ENCODE measurements at regions not wholly inside any gene's neighbourhood (a gene's known extent, or its start where the extent isn't known, plus 50 kb on each side); places are given as distances from the start of the nearest gene placed in this dataset.
"Not testable (repeated sequence)": the region's sequence is repeated elsewhere in the genome, so short reads cannot be mapped to it uniquely, and the experiment has no call there.

DNA sequence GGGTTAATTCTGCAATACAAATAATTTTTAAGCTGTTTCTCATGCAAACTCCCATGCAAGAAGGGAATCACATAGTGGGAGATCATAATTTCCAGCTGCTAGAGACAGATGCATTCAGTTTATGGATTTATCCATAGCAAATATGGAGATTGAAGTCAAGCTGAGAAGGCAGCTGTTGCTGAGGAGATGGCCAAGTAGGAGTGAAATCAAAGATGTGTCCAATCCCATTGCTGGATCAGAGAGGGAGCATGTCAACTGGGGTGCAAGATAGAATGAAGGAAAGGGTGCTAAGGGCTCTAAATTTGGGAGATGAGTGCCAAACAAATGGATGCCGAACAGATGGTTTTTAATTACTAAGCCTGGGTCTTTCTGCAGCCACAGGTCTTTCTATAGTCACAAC is 504.5 kb downstream of the NFIB start:
- DNase-seq = no peak

DNA sequence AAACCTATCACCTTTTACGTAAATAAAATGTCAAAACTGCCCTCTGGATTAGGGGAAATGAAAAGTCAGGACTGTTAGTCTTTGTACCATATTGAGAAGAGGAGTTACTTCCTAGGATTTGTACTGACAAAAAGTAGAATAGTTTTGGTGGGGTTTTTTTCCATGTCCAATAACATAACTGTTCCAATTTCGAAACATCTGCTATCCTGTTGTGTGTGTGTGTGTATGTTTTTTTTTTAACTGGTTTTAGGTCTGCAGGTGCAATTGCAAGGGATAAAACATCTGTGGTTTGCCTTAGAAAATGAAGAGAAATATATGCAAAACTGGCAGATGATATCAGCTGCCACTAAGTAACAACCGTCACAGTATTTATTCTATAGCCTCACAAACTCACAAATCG is 506.8 kb downstream of the NFIB start:
- DNase-seq = no peak

DNA sequence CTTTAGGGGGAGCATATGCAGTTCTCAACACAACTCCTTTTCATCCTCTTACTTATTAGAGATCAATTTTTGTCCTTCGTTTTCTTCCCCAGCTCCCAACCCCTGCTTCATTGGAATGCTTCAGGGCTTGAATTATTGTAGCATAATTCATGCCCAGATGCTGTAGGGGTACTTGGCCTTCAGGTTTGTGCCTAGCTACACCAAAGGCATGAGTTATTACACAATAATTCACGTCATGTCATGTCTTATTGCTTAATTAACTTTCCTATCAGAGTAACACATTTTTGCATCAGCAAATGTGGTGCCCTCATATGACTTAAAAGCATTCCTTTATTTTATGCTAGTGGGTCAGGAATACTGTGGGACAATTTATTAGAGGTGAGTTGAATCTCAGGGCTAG is 507.2 kb downstream of the NFIB start:
- no peak for DNase-seq

DNA sequence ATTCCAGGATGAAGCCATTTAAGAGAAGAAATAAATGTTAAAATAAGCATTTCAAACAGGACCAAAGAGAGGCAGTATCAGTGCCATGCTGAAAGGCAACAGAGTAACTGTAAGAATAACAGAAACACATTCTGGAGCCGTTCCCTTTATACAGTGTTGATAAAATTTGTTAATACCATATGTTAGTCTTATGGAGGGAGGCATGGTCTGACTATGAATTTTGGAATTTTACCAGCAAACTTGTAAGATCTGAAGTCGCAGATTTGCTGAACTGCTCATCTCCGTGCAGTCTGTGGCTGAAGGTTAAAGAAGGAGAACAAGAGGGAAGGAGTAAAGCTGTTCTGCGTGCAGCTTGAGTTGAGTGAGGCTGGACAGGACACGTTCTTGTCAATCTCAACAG is 508.4 kb downstream of the NFIB start:
- no peak for DNase-seq

DNA sequence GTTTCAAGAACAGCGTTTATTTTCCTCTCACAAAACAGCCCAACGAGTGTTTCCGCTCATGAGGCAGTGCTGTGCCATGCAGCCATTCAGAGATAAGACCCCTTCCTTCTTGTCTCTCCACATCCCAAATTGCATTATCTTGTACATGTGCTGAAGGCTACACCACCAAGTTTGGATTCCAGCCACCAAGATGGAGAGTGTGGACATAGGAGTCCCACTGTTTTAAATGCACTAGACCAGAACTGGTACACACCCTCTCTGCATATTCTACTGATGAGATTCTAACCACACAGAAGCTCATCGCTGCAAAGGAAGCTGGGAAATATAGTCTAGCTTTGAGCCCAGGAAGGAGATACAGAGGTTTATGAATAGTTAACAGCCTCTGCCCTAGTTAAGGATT is 509.4 kb downstream of the NFIB start:
- no peak for DNase-seq

DNA sequence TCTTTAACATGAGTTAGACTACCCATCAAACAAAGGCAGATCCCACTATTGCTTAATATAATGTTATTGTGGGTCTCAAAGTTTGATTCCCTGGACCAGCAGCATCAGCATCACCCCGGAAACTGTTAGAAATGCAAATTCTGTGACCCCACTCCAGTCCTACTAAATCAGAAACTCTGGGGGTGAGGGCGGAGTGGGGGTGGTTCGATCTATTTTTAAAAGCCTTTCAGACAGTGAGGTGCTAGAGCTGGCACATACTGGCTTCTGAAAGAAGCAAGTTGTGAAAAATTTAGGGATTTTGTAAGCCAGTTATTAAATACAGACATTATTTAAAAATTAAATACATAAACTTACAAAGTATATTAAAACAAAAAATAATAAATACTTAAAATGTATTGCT is 513.2 kb downstream of the NFIB start:
- DNase-seq = no peak

DNA sequence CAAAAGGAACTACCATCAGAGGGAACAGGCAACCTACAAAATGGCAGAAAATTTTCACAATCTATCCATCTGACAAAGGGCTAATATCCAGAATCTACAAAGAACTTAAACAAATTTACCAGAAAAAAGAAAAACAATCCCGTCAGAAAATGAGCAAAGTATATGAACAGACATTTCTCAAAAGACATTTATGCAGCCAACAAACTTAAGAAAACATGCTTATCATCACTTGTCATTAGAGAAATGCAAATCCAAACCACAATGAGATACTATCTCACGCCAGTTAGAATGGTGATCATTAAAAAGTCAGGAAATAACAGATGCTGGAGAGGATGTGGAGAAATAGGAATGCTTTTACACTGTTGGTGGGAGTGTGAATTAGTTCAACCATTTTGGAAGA is 516.2 kb downstream of the NFIB start:
- DNase-seq = not testable (repeated sequence)

DNA sequence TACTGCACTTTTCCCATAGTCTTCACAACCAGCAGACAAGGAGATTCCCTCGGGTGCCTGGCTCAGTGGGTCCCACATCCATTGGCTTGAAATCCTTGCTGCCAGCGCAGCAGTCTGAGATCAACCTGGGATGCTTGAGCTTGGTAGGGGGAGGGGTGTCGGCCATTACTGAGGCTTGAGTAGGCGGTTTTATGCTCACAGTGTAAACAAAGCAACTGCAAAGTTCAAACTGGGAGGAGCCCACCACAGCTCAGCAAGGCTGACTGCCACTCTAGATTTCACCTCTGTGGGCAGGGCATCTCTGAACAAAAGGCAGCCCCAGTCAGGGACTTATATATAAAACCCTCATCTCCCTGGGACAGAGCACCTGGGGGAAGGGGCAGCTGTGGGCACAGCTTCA is 512.3 kb upstream of the MPDZ start:
- DNase-seq = no peak

DNA sequence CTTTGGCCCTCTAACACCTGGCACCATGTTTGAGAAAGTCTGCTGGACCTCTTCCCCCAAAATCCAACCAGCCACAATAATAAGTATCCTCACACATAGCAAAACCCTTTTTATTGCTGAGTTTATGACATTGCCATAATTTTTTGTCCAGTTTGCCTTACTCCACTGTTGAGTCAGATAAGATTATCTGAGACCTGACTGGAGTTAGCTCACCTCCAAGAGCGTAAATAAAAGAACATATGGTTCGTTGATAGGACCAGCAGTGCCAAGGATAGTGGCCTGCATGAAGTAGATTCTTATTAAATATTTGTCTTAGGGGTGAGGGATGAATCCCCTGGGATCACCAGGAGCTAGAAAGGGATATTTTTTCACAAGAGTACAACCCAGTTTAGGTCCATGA is 510.6 kb upstream of the MPDZ start:
- DNase-seq = no peak

DNA sequence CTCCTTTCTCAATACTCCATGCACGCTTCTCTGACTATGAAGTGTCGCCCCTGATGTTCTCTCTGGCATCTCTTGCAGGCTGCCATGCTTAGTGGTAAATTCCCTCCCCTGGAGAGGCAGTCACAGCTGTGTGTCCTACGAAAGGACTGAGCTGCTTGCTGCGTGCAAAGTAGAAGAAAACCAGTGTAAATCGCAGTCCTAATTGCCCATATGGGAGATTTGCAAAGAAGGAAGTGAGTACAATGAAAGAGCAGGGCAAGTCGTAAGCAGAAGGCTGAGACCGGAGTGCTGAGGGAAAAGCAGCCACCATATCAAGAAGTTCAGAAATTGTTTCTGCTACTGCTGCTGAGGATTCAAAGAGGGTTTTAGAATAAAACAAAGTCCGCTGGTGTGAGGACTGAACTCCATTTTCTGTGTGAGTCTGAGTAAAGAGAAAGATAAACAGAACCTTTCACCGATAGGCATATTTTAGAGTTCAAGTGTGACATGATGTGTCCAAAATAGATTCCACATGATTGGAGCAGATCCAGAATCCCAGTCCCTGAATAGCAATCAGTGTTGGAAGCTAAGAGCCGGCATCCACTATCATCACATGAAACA is 507.8 kb upstream of the MPDZ start:
- DNase-seq = no peak

DNA sequence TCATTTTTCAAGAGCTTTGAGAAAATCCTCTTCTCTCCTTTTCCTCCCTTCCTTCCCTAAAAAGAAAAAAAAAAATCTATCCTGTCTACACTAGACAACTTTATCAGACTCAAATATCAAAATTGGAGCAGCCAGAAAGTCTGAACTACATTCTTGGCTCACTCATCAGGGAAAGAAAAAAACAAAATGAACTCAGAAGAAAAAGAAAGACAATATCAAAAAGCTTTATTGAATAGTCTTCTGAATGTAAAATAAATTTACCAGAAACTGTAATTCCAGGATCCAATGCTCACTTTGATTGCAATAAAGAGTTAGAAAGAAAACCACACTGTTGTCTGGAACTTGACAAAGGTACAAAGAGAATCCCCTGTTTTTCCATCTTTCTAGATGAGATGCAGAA is 507.2 kb upstream of the MPDZ start:
- DNase-seq = no peak

DNA sequence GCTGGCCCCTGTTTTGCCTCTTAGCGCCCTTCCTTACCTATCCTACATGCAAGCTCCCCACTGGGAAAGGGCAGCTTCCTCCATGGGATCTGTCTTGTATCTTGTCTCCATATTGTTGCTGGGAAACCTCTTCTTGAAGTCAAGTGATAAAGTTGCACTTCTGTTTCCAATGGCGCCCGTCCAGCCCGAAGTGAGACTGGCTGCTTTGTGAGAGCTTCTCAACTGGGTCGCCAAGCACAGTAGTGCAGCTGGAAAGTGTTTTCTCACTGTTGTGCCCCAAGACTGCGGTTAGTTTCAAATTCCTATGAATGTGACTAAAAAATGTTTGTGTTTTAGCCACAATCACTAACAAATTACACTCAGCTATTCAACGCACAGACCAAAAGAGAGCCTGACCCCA is 506.6 kb upstream of the MPDZ start:
- no peak for DNase-seq

DNA sequence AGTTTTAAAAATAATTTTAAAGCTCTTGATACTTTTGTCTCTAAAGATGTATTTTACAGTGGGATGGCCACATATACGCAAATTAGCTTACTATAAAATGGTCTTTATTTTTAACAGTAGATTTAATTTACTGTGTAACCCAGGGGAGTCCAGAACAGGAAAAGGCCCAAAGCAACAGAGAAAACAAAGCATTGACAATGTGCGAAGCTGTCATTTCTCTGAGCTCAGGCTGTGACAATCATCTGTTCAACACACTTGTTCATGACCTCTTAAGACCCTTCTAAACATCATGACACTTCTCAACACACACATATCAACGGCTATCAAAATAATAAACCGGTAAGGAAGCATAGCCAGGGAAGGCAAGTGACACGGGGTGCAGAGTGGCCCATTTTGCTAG is 499.6 kb upstream of the MPDZ start:
- no peak for DNase-seq

DNA sequence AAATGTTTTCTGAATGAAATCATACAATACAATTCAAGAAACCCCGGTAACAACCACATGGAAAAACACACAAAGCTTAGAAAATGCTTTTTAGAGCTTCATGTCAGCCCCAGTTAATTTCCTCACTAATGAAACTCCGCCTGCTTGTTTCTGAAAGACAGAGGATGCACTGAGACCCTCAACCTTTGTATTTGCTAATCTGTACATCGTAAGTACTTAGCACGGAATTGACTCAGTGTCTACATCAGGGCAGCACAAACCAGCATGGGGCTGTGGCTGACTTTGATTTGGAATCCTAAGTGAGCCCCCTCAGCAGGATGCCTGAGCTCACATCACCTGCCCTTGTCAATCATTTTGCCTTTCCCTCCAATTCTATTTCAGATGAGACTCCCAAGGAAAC is 499.1 kb upstream of the MPDZ start:
- DNase-seq = no peak

DNA sequence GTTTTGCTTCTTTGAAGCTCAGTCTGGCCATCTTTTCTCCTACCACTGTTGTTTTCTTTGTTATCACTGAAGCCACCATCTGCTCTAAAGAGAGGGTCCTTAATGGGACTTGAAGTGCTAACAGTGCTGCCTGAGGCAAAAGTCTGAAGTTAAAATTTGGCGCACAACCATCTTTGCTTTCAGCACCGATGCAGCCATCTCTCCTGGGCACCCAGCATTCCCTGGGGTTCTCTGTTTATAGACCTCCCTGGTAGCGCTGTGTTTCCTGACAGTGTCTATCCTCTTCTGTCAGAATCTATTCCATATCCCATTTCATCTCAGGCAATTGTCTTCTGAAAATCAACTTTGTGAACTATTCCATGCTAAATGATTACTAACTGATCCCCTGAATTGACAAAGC is 491.5 kb upstream of the MPDZ start:
- no peak for DNase-seq

DNA sequence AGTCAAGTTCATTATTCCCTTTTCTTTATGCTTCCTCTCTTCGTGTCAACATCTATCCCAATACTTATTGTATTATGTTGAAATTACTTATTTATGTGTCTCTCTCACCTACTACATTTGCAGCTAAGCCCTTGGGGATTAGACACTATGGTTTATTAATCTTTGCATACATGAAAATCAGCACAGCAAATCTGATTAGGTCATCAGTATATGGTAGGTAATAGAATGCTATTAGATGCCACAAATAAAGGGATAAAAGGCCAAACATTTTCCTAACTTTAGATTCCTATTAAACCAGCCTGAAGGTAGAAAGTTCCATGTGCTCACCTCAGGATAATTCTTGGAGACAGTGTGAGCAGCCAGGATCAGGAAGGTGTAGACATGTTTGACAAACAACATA is 490.1 kb upstream of the MPDZ start:
- DNase-seq = no peak

DNA sequence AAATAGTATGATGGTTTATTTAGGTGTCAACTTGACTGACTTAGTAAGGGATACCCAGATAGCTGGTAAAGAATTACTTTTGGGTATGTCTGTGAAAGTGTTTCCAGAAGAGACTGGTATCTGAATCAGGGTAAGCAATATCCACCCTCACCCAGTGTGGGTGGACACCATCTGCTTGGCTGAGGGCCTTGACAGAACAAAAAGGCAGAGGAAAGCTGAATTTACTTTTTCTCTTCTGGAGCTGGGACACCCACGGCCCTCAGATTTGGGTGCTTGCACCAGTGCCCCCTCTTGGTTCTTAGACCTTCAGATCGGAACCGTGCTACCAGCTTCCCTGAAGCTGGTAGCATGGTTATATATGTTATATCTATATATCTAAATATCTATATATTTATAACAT is 489.5 kb upstream of the MPDZ start:
- DNase-seq = no peak

DNA sequence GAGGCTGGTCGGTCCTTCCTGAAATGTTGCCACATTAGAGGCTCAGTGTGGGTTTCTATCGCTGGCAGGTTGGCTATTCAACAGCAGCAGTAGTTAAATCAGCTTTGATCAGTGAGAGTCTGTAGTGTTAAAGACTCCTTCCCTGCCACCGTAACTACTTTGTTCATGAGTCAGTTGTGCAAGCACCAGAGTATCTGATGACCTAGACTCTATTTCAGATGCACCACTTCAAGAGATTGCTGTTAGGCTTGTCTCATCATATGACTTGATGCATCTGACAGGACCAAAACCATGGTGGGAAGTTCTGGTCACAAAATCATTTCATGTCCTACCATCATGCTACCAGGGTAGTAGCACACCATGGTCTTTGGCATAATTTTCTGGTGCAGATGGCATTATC is 482.7 kb upstream of the MPDZ start:
- no peak for DNase-seq

DNA sequence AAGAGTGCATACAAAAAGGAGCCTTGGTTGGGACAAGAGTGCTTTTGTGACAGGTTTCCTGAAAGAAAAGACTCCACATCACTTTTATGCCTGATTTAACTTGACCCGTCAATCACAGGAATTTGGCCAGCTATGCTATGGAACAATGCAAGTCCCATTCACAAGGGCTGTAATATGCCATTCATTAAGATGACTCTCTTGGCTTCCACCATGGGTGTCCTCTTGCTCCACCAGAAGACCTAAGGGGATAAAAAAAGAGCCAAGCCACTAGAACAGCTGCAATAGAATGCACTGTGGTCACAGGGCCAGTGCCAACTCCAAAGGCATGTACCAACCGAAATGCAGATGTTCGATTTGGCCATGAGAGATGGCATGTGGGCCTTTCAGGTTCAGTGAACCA is 480.1 kb upstream of the MPDZ start:
- DNase-seq = no peak

DNA sequence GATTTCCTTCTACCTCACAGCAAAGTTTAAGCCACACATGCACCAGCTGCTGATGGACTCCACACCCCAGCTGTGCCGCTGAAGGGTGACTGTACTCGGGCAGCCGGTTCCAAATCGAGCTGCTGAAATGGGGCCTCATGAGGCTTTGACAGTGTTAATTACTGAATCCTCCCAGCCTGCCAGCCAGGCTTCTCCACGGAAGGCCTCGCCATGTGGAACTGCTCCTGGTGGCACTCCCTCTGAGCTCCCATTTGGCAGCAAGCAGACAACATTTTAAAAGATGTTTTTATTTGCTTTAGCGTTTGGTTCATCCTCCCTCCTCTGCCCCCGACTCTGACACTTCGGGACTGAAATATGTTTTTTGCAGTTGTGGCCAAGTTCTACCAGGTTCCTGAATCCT is 479.4 kb upstream of the MPDZ start:
- no peak for DNase-seq

DNA sequence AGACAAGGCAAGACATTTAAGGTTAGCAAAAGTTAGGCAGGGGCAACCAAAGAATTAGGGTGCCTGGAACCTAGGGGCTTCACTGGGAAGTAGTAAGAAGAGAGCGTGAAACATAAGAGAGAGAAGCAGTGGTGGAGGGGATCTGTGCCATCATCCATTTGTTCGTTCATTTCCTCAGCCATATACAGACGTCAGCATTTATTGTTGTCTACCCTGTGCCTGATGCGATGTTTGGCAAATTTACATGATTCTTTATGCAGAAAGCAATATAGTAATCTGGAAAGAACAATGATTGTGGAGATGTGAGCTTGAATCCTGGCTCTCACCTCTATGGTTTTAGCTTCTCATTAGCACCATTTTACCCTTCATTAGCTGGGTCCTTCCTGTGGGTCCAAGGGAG is 477.5 kb upstream of the MPDZ start:
- no peak for DNase-seq

DNA sequence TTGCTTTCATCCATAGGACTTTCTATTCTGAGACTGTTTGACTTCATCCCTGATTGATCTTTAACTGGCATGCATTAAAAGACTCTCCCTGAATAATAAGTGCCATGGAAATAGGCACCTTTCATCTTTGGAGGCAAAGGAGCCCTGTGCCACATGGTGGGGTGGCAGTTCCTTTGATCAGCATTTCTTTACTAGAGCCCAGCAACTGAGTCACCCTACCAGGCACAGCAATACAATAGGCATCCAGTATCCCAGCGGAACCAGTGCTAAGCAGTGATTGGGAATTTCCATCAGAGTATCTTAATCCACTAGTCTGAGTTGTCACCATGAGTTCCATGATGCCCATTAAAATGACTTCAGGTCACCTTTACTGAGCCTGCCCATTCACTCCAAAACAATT is 476.1 kb upstream of the MPDZ start:
- DNase-seq = no peak

DNA sequence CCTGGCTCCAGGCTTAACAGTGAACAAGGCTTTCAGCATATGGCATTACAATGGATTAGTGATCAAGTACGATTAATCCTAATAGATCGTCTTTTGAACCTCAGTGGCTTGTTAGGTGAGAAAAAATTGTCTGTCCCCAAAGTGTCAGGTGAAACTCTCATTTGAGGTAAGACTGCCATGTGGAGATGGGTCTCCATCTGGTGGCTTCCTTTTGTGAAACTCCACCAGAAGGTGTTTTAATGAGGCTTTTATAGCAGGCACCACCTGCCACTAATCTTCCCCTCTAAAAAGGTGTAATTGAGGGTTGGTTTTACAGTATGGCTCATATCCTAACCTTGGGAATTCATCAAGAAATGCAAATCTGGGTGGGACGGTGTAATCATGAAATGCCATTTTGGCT is 471.1 kb upstream of the MPDZ start:
- no peak for DNase-seq

DNA sequence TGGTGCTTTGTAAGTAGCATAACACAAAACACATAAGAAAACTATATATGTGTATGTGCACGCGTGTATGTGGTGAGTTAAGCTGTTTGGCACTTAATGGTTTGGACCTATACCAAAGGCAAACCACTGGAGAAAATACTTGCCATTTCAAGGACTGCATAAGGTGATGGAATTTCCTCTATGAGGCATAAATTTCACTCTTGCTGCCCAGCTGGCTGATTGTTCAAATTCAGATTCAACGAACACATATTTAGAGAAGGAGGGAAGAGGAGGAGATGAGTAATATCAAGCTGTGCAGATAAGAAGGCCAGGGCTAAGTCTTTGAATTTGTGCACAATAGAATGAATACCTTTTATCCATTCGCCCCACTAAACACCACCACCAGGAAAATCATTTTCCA is 470.6 kb upstream of the MPDZ start:
- DNase-seq = no peak

DNA sequence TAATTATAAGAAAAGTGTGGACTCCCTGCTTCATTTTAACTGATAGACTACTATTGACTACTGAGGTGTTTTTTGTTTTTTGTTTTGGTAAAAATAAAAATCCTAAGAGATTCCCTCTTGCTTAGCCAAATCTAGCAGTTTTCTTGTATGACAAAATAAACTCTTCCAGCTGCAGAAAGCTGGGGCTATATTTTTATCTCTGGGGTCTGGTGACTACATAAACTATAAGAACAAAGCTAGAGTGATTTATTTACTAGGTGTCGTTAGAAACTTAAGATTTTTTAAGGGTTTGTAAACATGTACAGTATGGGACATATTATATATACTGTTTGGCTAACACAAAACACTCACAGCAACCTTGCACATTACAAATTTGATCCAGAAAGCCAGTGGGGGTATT is 467.4 kb upstream of the MPDZ start:
- no peak for DNase-seq

DNA sequence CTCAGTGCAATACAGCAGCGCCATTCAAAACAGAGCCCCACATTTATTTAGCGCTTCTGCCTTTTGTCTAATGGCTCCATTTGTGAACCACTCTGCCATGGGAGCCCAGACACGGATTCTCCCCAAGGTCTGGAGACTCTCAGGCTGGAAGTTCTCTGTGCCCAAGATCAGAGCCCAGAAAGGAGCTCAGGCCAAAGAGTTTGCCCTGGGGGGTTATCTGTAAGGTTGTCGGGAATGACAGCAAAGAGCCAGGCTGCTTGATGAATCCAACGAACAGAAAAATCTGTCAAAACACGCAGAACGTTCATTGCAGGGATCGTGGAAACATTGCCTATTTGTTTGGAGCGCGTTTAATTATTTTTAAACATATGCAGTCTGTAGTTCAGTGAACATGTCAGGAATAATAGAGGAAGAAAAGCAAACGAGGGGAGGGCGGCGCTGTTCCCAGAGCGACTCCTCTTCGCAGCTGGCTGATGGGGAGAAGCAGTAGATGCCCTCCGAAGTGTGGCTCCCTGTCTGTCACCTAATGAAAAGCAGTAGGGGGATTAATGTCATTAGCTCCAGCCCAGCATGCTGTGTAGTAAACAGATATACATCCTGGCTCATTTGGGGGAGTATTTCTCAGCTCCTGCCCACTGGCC is 464.9 kb upstream of the MPDZ start:
- no peak for DNase-seq

Data from CD4-positive, alpha-beta T cell treated with Interferon alpha-2 for 1 hour (primary cell).